RWPE1 (cell line): ENCODE measurements at regions not wholly inside any gene's neighbourhood (a gene's known extent, or its start where the extent isn't known, plus 50 kb on each side); places are given as distances from the start of the nearest gene placed in this dataset.

Source experiments
- CTCF ChIA-PET: fragments of 350-600 bp; sonication (Branson Sonifier 250); formaldehyde crosslinking; extraction: SDS; loops from one replicate; lab custom pipeline; 2021; lab: Yijun Ruan, JAX
- POLR2A ChIA-PET: fragments of 400-600 bp; formaldehyde crosslinking; extraction: SDS; loops from one replicate; lab custom pipeline; 2020; ENCODE audit warnings: antibody characterized with exemption; ENCODE audit not compliant: low non-redundant PET; lab: Yijun Ruan, JAX
- DNase-seq: peaks from one replicate; pipeline ENCODE4 v3.0.0; 2012; ENCODE audit warnings: low spot score
- H3K27ac ChIP-seq: fragments of 450-650 bp; 2 replicates; pipeline ENCODE4 v1.5.1; 2017
- CTCF ChIP-seq: fragments of 450-650 bp; conservative IDR thresholded peaks from 2 replicates; pipeline ENCODE4 v1.5.1; 2017; ENCODE audit warnings: low read depth, mild to moderate bottlenecking

- ChIA-PET CTCF (interaction anchor here (0.6 kb wide), 1 partner anchor 41 kb away, joined by 3 read pairs; no protein-coding TSS in a partner anchor), POLR2A (no interaction called here)
- no peak for TF ChIP-seq CTCF
- H3K27ac ChIP-seq: no peak overlapping the region
- no peak for DNase-seq
Measured at GRCh38 chr5:125037530-125037929, 291.1 kb upstream of the ZNF608 start.

- DNase-seq: no peak
- H3K27ac ChIP-seq: no peak overlapping the region
- TF ChIP-seq CTCF: no peak
- CTCF ChIA-PET: no interaction called here
- POLR2A ChIA-PET: no interaction called here
Measured at GRCh38 chr5:125038477-125038876, 292.0 kb upstream of the ZNF608 start.

- ChIA-PET POLR2A (no interaction called here), CTCF (no interaction called here)
- no peak overlapping the region for H3K27ac ChIP-seq
- DNase-seq: no peak
- no peak for TF ChIP-seq CTCF
Measured at GRCh38 chr5:125041798-125042197, 295.4 kb upstream of the ZNF608 start.

GRCh38 chr5:125042261-125042890 lies 295.9 kb upstream of the ZNF608 start:
- ChIA-PET POLR2A (no interaction called here), CTCF (no interaction called here)
- no peak overlapping the region for H3K27ac ChIP-seq
- no peak for TF ChIP-seq CTCF
- DNase-seq: no peak

- CTCF ChIA-PET: interaction anchor here (1.0 kb wide), 1 partner anchor 791 kb away, joined by 6 read pairs; no protein-coding TSS in a partner anchor
- TF ChIP-seq CTCF: no peak
- POLR2A ChIA-PET: no interaction called here
- H3K27ac ChIP-seq: peak overlapping the region; percentile 53
- DNase-seq: peak; percentile 88
Measured at GRCh38 chr5:125043781-125044391, 297.4 kb upstream of the ZNF608 start.

- CTCF ChIA-PET: interaction anchor here (0.6 kb wide), 1 partner anchor 877 kb away, joined by 3 read pairs; no protein-coding TSS in a partner anchor
- DNase-seq: no peak
- POLR2A ChIA-PET: no interaction called here
- no peak for TF ChIP-seq CTCF
- no peak overlapping the region for H3K27ac ChIP-seq
Measured at GRCh38 chr5:125044491-125045282, 298.2 kb upstream of the ZNF608 start.
